Osteoblast (primary cell): ENCODE measurements at regions not wholly inside any gene's neighbourhood (a gene's known extent, or its start where the extent isn't known, plus 50 kb on each side); places are given as distances from the start of the nearest gene placed in this dataset.

Experiments used
- DNase-seq: peaks from one replicate; pipeline ENCODE4 v3.0.0; 2011; ENCODE audit warnings: low spot score, mixed read lengths; ENCODE audit not compliant: insufficient read length; ENCODE audit errors: missing footprints
- H2AFZ ChIP-seq: 2 replicates; pipeline ENCODE4 v1.6.0; 2011; ENCODE audit warnings: mild to moderate bottlenecking, low read length
- H3K27ac ChIP-seq: 2 replicates; pipeline ENCODE4 v1.5.1; 2011; ENCODE audit warnings: mild to moderate bottlenecking, low read depth, low read length, moderate library complexity
- H3K27me3 ChIP-seq: 2 replicates; pipeline ENCODE4 v1.6.0; 2012; ENCODE audit warnings: mild to moderate bottlenecking, control low read depth, inconsistent platforms, low read length, moderate library complexity; ENCODE audit not compliant: insufficient read depth
- H3K36me3 ChIP-seq: 2 replicates; pipeline ENCODE4 v1.5.1; 2011; ENCODE audit warnings: mild to moderate bottlenecking, low read length, control low read depth, moderate library complexity; ENCODE audit not compliant: insufficient read depth
- H3K4me1 ChIP-seq: 2 replicates; pipeline ENCODE4 v1.5.1; 2011; ENCODE audit warnings: mild to moderate bottlenecking, low read length, control low read depth, moderate library complexity; ENCODE audit not compliant: insufficient read depth
- H3K4me2 ChIP-seq: 2 replicates; pipeline ENCODE4 v1.6.0; 2011; ENCODE audit warnings: mild to moderate bottlenecking, low read length; ENCODE audit not compliant: insufficient read depth
- H3K4me3 ChIP-seq: fragments of 200-600 bp; sonication (generic); 3 replicates; pipeline ENCODE4 v1.5.1; 2012; ENCODE audit warnings: mild to moderate bottlenecking, low read length, inconsistent platforms; ENCODE audit not compliant: insufficient read depth
- H3K79me2 ChIP-seq: 2 replicates; pipeline ENCODE4 v1.6.0; 2012; ENCODE audit warnings: mild to moderate bottlenecking, low read length, control low read depth, inconsistent platforms; ENCODE audit not compliant: insufficient read depth
- H3K9me3 ChIP-seq: 2 replicates; pipeline ENCODE4 v1.5.1; 2011; ENCODE audit warnings: low read depth, low read length, control low read depth
- H4K20me1 ChIP-seq: 2 replicates; pipeline ENCODE4 v1.6.0; 2012; ENCODE audit warnings: mild to moderate bottlenecking, low read length, control low read depth; ENCODE audit not compliant: insufficient read depth
- CTCF ChIP-seq: IDR thresholded peaks from 2 replicates; pipeline ENCODE4 v1.5.1; 2011; ENCODE audit warnings: mild to moderate bottlenecking, low read depth, low read length, moderate library complexity; ENCODE audit errors: extremely low read depth

GRCh38 chr9:78606001-78606379 lies 309.1 kb downstream of the PSAT1 start:
- TF ChIP-seq CTCF: no peak
- Histone ChIP-seq H4K20me1 (no peaks in the 10 kb centered on the region), H3K27ac (no peak overlapping the region), H2AFZ (no peak overlapping the region), H3K9me3 (no peaks in the 10 kb centered on the region), H3K4me2 (no peak overlapping the region), H3K27me3 (no peaks in the 10 kb centered on the region), H3K36me3 (no peaks in the 10 kb centered on the region), H3K4me1 (no peaks in the 10 kb centered on the region), H3K79me2 (no peaks in the 10 kb centered on the region), H3K4me3 (no peak overlapping the region)
- DNase-seq: no peak

- H3K4me3 ChIP-seq: no peak overlapping the region
- H3K4me1 ChIP-seq: peaks cover 16% of the 10 kb centered on the region
- H4K20me1 ChIP-seq: no peaks in the 10 kb centered on the region
- DNase-seq: no peak
- H3K4me2 ChIP-seq: no peak overlapping the region
- no peaks in the 10 kb centered on the region for H3K36me3 ChIP-seq
- H3K27ac ChIP-seq: no peak overlapping the region
- no peaks in the 10 kb centered on the region for H3K27me3 ChIP-seq
- H3K9me3 ChIP-seq: no peaks in the 10 kb centered on the region
- no peaks in the 10 kb centered on the region for H3K79me2 ChIP-seq
- no peak overlapping the region for H2AFZ ChIP-seq
- no peak for TF ChIP-seq CTCF
Measured at GRCh38 chr9:78607853-78608252, 310.9 kb downstream of the PSAT1 start.

GRCh38 chr9:78609450-78609849 lies 312.5 kb downstream of the PSAT1 start:
- H2AFZ ChIP-seq: peak overlapping the region; percentile 19
- no peaks in the 10 kb centered on the region for H3K36me3 ChIP-seq
- TF ChIP-seq CTCF: no peak

GRCh38 chr9:78612091-78612490 lies 315.2 kb downstream of the PSAT1 start:
- Histone ChIP-seq H3K79me2 (no peaks in the 10 kb centered on the region), H3K36me3 (no peaks in the 10 kb centered on the region), H4K20me1 (no peaks in the 10 kb centered on the region), H3K9me3 (no peaks in the 10 kb centered on the region), H3K27me3 (no peaks in the 10 kb centered on the region), H3K4me3 (no peak overlapping the region), H3K27ac (peak overlapping the region; percentile 32), H3K4me2 (peak overlapping the region; percentile 26), H3K4me1 (peaks cover 25% of the 10 kb centered on the region), H2AFZ (no peak overlapping the region)
- TF ChIP-seq CTCF: no peak
- DNase-seq: no peak

More at GRCh38 chr9:78609450-78609849, 312.5 kb downstream of the PSAT1 start:
- H3K4me3 ChIP-seq: no peak overlapping the region
- H3K79me2 ChIP-seq: no peaks in the 10 kb centered on the region
- H4K20me1 ChIP-seq: no peaks in the 10 kb centered on the region
- no peak for DNase-seq
- no peaks in the 10 kb centered on the region for H3K9me3 ChIP-seq
- no peaks in the 10 kb centered on the region for H3K27me3 ChIP-seq
- H3K4me1 ChIP-seq: peaks cover 22% of the 10 kb centered on the region
- no peak overlapping the region for H3K27ac ChIP-seq
- H3K4me2 ChIP-seq: no peak overlapping the region
